MCF 10A (cell line): ENCODE measurements at regions not wholly inside any gene's neighbourhood (a gene's known extent, or its start where the extent isn't known, plus 50 kb on each side); places are given as distances from the start of the nearest gene placed in this dataset.
A peak's percentile ranks its signal among the peaks of the same experiment; 100 is the strongest.

ENCODE experiments used
- BruUV-seq: library from RNA; stranded (reverse); fragments of 400-500 nt; replicated peaks from 2 replicates; lab custom pipeline; 2021; lab: Mats Ljungman, UMichigan
- CTCF ChIA-PET: fragments of 300-600 bp; sonication (Branson Sonifier 250); formaldehyde crosslinking; extraction: SDS; loops from one replicate; lab custom pipeline; 2021; ENCODE audit warnings: antibody characterized with exemption, inconsistent platforms; lab: Yijun Ruan, JAX
- POLR2A ChIA-PET: fragments of 300-600, 350-650 bp; sonication (Branson Sonifier 250); formaldehyde crosslinking; extraction: SDS; loops from one replicate; lab custom pipeline; 2020; ENCODE audit warnings: antibody characterized with exemption, inconsistent platforms; lab: Yijun Ruan, JAX
- DNase-seq: peaks from one replicate; pipeline ENCODE4 v3.0.0-alpha.2; 2018; ENCODE audit not compliant: unreplicated experiment
- H3K27ac Mint-ChIP-seq: one replicate; pipeline ENCODE4 v1.8.0; 2022; ENCODE audit warnings: mild to moderate bottlenecking, low read depth, mixed read lengths; ENCODE audit not compliant: unreplicated experiment
- H3K27me3 Mint-ChIP-seq: one replicate; pipeline ENCODE4 v1.8.0; 2022; ENCODE audit warnings: mixed read lengths; ENCODE audit not compliant: insufficient read depth, unreplicated experiment
- H3K36me3 Mint-ChIP-seq: one replicate; pipeline ENCODE4 v1.8.0; 2022; ENCODE audit warnings: mild to moderate bottlenecking, moderate library complexity, mixed read lengths; ENCODE audit not compliant: insufficient read depth, unreplicated experiment
- H3K4me1 Mint-ChIP-seq: one replicate; pipeline ENCODE4 v1.8.0; 2022; ENCODE audit warnings: mixed read lengths; ENCODE audit not compliant: insufficient read depth, unreplicated experiment
- H3K4me3 Mint-ChIP-seq: one replicate; pipeline ENCODE4 v1.8.0; 2022; ENCODE audit warnings: mild to moderate bottlenecking, moderate library complexity, mixed read lengths; ENCODE audit not compliant: unreplicated experiment
- H3K9me3 Mint-ChIP-seq: one replicate; pipeline ENCODE4 v1.8.0; 2022; ENCODE audit warnings: mixed read lengths; ENCODE audit not compliant: unreplicated experiment
- intact Hi-C: fragments of 100-400 bp; cut with micrococcal nuclease; formaldehyde crosslinking; loops from 2 replicates; pipeline ENCODE4 v1.14.1; 2022
- TF ChIP-seq, protein P1 (sequence below): fragments of 200-600 bp; IDR thresholded peaks from one replicate; pipeline ENCODE4 v1.8.0; 2022; ENCODE audit warnings: antibody characterized with exemption, mild to moderate bottlenecking; ENCODE audit not compliant: unreplicated experiment

DNA sequence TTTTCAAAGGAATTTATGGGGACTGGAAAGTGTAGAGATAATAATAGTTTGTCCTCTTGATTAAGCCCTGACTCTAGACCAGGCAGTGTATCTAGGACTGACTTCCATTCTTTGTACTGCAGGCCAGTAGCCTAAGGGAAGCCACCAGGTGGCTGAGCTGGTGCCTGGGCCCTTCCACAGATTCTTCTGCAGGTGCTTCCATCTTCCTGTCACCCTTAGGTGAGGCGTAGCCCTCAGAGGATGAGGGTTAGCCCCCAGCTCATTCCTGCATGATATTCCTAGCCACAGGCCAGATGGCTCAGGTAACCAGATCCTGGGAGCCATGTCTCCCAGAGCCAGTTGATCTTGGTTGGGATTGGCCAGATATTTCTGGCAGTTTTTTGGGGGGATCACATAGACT, 169.0 kb upstream of the IL12A start:
- BruUV-seq: no TSS peak
- Mint-ChIP-seq H3K27me3 (no peaks in the 10 kb centered on the region), H3K36me3 (peaks cover 6% of the 10 kb centered on the region), H3K27ac (peak overlapping the region; percentile 70), H3K4me3 (no peak overlapping the region), H3K4me1 (peaks cover 49% of the 10 kb centered on the region), H3K9me3 (peaks cover 12% of the 10 kb centered on the region)
- POLR2A ChIA-PET: interaction anchor here (1.0 to 1.5 kb wide), 2 partner anchors 12 to 63 kb away, joined by 3 to 5 read pairs; no protein-coding TSS in a partner anchor
- TF ChIP-seq, protein P1, sequence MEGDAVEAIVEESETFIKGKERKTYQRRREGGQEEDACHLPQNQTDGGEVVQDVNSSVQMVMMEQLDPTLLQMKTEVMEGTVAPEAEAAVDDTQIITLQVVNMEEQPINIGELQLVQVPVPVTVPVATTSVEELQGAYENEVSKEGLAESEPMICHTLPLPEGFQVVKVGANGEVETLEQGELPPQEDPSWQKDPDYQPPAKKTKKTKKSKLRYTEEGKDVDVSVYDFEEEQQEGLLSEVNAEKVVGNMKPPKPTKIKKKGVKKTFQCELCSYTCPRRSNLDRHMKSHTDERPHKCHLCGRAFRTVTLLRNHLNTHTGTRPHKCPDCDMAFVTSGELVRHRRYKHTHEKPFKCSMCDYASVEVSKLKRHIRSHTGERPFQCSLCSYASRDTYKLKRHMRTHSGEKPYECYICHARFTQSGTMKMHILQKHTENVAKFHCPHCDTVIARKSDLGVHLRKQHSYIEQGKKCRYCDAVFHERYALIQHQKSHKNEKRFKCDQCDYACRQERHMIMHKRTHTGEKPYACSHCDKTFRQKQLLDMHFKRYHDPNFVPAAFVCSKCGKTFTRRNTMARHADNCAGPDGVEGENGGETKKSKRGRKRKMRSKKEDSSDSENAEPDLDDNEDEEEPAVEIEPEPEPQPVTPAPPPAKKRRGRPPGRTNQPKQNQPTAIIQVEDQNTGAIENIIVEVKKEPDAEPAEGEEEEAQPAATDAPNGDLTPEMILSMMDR: no peak
- DNase-seq: no peak
- intact Hi-C loops: no loop called here
- CTCF ChIA-PET: interaction anchor here (0.6 to 4.7 kb wide), 6 partner anchors 8 to 186 kb away, joined by 3 to 27 read pairs (median 8); no protein-coding TSS in a partner anchor

DNA sequence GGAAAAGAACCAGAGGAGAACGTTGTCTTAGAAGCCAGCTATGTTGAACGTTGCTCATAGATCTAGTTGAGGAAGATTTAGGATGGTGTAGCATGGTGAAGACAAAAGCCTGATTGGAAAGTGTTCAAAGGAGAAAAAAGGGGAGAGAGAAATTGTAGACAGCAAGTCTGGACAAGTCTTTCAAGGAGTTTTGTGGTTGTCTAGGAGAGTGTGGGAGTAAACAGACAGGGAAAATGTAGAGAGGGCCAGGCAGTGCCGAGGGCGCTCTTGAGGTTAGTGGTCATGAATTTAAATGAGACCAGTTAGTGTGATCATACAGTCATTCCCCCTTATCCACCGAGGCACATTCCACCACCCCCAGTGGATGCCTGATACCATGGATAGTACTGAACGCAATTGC, 167.5 kb upstream of the IL12A start:
- DNase-seq: peak; percentile 73
- Mint-ChIP-seq H3K9me3 (peaks cover 12% of the 10 kb centered on the region), H3K4me1 (peaks cover 60% of the 10 kb centered on the region), H3K27ac (peak overlapping the region; percentile 93), H3K36me3 (peaks cover 6% of the 10 kb centered on the region), H3K4me3 (no peak overlapping the region), H3K27me3 (no peaks in the 10 kb centered on the region)
- CTCF ChIA-PET: interaction anchor here (0.7 to 1.6 kb wide), 3 partner anchors 13 to 168 kb away, joined by 3 to 4 read pairs (median 3); partner anchors contain the start of gene IL12A
- BruUV-seq: no TSS peak
- POLR2A ChIA-PET: interaction anchor here (0.8 to 1.2 kb wide), 5 partner anchors 13 to 108 kb away, joined by 3 to 5 read pairs (median 4); no protein-coding TSS in a partner anchor
- TF ChIP-seq, protein P1: no peak
- intact Hi-C loops: no loop called here

DNA sequence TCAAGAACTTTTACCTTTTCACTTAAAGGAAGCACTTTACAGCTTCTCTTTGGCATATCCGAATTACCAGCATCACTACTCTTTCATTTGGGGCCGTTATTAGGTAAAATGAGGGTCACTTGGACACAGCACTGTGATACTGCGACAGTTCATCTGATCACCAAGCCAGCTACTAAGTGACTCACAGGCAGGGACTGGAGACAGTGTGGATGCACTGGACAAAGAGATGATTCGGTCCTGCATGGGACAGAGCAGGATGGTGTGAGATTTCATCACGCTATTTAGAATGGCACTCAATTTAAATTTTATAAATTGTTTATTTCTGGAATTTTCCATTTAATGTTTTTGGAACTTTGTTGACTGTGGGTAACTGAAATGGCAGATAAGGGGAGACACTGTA, 166.9 kb upstream of the IL12A start:
- peaks cover 12% of the 10 kb centered on the region for H3K9me3 Mint-ChIP-seq
- no TSS peak for BruUV-seq
- H3K36me3 Mint-ChIP-seq: peaks cover 6% of the 10 kb centered on the region
- no peaks in the 10 kb centered on the region for H3K27me3 Mint-ChIP-seq
- CTCF ChIA-PET: interaction anchor here (0.5 to 1.6 kb wide), 8 partner anchors 17 to 591 kb away, joined by 3 to 4 read pairs (median 3); partner anchors contain the start of gene IL12A
- no peak overlapping the region for H3K4me3 Mint-ChIP-seq
- POLR2A ChIA-PET: interaction anchor here (0.9 to 1.2 kb wide), 4 partner anchors 14 to 36 kb away, joined by 3 to 5 read pairs (median 4); no protein-coding TSS in a partner anchor
- intact Hi-C loops: no loop called here
- TF ChIP-seq, protein P1: no peak
- DNase-seq: no peak
- H3K27ac Mint-ChIP-seq: peak overlapping the region; percentile 93
- peaks cover 64% of the 10 kb centered on the region for H3K4me1 Mint-ChIP-seq

DNA sequence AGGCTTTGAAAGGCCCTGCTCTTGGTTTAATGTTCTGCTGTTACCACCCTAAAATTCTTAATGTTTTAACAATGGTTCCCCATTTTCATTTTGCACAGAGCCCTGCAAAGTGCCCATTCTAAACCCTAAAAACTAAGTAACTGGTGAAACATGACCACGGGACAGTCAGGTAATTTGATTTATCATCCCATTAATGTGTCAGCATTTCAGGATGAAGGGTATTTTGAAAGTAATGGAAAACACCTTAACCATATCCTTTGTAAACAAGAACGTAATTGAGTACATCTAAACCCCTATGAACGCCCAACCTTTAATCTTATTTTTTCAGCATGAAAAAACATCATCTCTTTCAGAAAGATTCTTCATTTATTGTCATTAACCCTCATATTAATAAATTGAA, 164.9 kb upstream of the IL12A start:
- Mint-ChIP-seq H3K27me3 (no peaks in the 10 kb centered on the region), H3K27ac (peak overlapping the region; percentile 93), H3K4me3 (peak overlapping the region; percentile 62), H3K4me1 (peaks cover 65% of the 10 kb centered on the region), H3K9me3 (peaks cover 12% of the 10 kb centered on the region), H3K36me3 (peaks cover 6% of the 10 kb centered on the region)
- DNase-seq: no peak
- TSS peak; percentile 86 for BruUV-seq
- TF ChIP-seq, protein P1: no peak
- intact Hi-C loops: no loop called here
- ChIA-PET POLR2A (interaction anchor here (0.5 to 10.1 kb wide), 12 partner anchors 10 to 182 kb away, joined by 3 to 101 read pairs (median 4); no protein-coding TSS in a partner anchor), CTCF (interaction anchor here (0.5 to 2.0 kb wide), 11 partner anchors 8 to 410 kb away, joined by 3 to 12 read pairs (median 3); partner anchors contain the start of gene IL12A)
